Esophagus (tissue), 2 donors: ENCODE measurements at regions not wholly inside any gene's neighbourhood (a gene's known extent, or its start where the extent isn't known, plus 50 kb on each side); places are given as distances from the start of the nearest gene placed in this dataset.

Experiments
- H3K27ac ChIP-seq, 2 donors: one replicate each; pipeline ENCODE4 v1.5.1; 2013; ENCODE audit warnings: low read depth in 2 of 2, mild to moderate bottlenecking in 2 of 2, inconsistent platforms in 1 of 2, low read length in 1 of 2, moderate library complexity in 1 of 2
- H3K27me3 ChIP-seq, 2 donors: one replicate each; pipeline ENCODE4 v1.6.1; 2013; ENCODE audit warnings: low read length in 2 of 2, control low read depth in 1 of 2, mild to moderate bottlenecking in 1 of 2; ENCODE audit not compliant: insufficient read depth in 2 of 2, control insufficient read depth in 1 of 2
- H3K36me3 ChIP-seq, 2 donors: one replicate each; pipeline ENCODE4 v1.6.1; 2013; ENCODE audit warnings: low read length in 1 of 2; ENCODE audit not compliant: control insufficient read depth in 2 of 2, insufficient read depth in 2 of 2
- H3K4me1 ChIP-seq, 2 donors: one replicate each; pipeline ENCODE4 v1.6.1; 2013; ENCODE audit warnings: low read length in 1 of 2; ENCODE audit not compliant: control insufficient read depth in 2 of 2, insufficient read depth in 2 of 2
- H3K4me3 ChIP-seq, 2 donors: one replicate each; pipeline ENCODE4 v1.5.1; 2013; ENCODE audit warnings: low read length in 2 of 2, mild to moderate bottlenecking in 2 of 2, low read depth in 1 of 2, moderate library complexity in 1 of 2
- H3K9me3 ChIP-seq, 2 donors: one replicate each; pipeline ENCODE4 v1.6.1; 2013; ENCODE audit warnings: mild to moderate bottlenecking in 2 of 2, low read depth in 1 of 2, low read length in 1 of 2, moderate library complexity in 1 of 2; ENCODE audit not compliant: control insufficient read depth in 2 of 2, insufficient read depth in 1 of 2
- WGBS, 2 donors: extraction: QIAGEN DNeasy Blood & Tissue Kit; methylation state at CpG; one replicate each; pipeline ENCODE4 v1.1.7; 2013; 5-methylcytosine and 5-hydroxymethylcytosine counted together
- donor health status: healthy with polysubstance abuse.
- donor health status: Bipolar disorder and iron deficiency.

DNA sequence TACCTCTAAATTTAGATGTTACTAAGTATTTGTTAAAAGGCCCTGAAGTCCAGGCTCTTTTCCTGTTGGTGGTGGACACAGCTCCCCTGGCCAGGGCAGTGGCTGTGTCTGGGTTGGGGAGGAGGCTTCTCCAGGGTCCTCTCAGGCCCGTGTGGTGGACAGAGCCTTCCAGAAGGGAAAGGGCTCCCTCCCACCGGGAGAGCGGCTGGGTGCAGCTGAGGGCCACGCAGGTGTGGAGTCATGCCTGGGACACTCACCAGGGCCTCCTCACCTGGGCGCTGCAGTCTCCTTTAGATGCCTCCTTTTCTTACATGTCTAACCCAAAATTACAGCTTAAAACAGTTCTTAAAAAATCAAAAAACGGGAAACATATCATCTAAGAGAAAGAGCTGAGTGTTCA, 128.2 kb upstream of the TCERG1L start:
- Histone ChIP-seq H3K27me3 (peaks cover 0 to 9% of the 10 kb centered on the region in 2 donors), H3K4me1 (no peaks in the 10 kb centered on the region), H3K4me3 (no peak overlapping the region), H3K27ac (no peak overlapping the region), H3K36me3 (no peaks in the 10 kb centered on the region), H3K9me3 (no peaks in the 10 kb centered on the region)
- 76 to 80% methylated on average over 6 of the region's 6 CpGs for WGBS, 2 donors

DNA sequence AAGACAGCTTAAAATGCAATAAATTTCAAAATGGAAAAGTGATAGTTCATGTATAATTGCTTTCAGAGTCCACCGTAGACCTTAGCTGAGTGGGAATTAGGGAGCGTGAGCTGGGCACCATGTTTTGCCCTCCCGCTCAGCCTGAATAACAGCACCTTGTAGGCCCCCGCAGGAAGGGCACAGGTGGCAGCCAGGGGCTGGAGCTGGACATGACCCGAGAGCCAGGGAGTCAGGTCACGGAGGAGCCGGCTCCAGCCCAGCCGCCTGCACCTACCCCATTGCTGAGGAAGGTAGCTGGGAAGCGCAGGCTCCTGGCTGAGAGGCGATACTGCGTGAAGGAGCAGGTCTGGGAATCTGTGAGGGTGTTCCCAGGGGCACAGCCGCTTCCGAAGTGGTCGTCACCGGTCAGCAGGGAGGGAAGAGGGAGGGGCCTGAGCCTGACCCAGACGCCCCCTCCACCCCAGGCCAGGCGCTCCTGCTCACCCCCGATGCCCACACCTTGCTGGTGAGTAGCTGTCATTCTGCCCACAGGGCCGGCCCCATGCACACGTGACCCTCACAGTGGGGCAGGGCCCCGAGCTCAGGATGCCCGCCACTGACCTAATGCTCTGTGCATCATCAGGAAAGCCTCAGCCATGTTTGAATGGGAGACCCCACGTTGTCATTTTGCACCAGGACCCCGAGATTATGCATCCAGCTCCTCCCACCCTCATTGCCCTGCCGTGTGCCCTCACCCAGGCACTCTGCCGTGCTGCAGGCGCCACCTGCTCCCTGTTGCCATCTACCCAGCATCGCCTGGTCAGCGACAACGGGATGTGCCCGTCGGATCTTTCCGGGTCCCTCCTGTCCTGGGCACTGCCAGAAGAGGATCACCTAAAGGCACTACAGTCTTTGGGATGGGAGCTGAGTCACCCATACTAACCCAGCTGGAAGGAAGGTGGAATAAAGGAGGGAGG, 129.2 kb upstream of the TCERG1L start:
- WGBS, 2 donors = 76 to 77% methylated on average over 28 to 33 of the region's 33 CpGs
- Histone ChIP-seq H3K9me3 (no peaks in the 10 kb centered on the region), H3K4me3 (no peak overlapping the region), H3K27me3 (peaks cover 0 to 9% of the 10 kb centered on the region in 2 donors), H3K36me3 (no peaks in the 10 kb centered on the region), H3K27ac (no peak overlapping the region), H3K4me1 (no peaks in the 10 kb centered on the region)

DNA sequence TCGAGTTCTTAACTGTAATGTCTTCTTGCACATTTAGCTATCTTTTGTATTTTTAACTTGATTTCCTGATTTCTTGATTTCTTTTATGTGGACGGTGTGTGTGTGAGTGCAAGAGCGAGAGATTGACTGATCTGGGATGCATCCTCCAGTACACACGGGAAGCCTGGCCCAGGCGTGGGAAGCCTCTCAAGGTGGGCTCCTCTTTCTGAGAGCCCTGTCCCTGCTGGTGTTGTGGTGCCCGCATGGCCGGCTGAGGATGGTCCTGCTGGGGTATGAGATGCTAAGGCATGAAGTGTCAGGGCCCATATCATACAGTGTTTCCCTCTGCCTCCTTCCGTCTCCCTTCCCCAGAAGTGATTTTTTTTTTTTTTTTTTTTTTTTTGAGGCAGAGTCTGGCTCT, 130.8 kb upstream of the TCERG1L start:
- no peaks in the 10 kb centered on the region for H3K4me1 ChIP-seq
- no peaks in the 10 kb centered on the region for H3K9me3 ChIP-seq
- H3K4me3 ChIP-seq = no peak overlapping the region
- WGBS, 2 donors = 69 to 75% methylated on average over 8 of the region's 8 CpGs
- H3K27me3 ChIP-seq = peaks cover 0 to 9% of the 10 kb centered on the region in 2 donors
- H3K36me3 ChIP-seq = no peaks in the 10 kb centered on the region
- no peak overlapping the region for H3K27ac ChIP-seq

DNA sequence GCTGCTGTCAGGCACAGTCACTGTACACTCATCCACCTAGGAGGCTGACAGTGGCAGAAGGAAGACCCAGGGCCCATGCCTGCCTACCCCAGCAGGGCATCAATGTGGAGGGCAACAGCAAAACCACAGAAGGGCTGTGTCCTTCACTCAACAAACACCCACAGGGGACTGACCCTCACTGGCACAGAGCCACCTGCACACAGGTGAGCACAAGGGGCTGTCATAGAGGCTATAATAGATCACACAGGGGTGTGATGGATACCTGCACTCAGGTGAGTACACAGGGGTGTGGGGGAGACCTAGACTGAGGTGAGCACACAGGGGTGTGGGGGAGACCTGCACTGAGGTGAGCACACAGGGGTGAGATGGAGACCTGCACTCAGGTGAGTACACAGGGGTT, 132.8 kb upstream of the TCERG1L start:
- Histone ChIP-seq H3K4me1 (no peaks in the 10 kb centered on the region), H3K27ac (no peak overlapping the region), H3K9me3 (no peaks in the 10 kb centered on the region), H3K36me3 (no peaks in the 10 kb centered on the region), H3K27me3 (peaks cover 0 to 9% of the 10 kb centered on the region in 2 donors), H3K4me3 (no peak overlapping the region)

DNA sequence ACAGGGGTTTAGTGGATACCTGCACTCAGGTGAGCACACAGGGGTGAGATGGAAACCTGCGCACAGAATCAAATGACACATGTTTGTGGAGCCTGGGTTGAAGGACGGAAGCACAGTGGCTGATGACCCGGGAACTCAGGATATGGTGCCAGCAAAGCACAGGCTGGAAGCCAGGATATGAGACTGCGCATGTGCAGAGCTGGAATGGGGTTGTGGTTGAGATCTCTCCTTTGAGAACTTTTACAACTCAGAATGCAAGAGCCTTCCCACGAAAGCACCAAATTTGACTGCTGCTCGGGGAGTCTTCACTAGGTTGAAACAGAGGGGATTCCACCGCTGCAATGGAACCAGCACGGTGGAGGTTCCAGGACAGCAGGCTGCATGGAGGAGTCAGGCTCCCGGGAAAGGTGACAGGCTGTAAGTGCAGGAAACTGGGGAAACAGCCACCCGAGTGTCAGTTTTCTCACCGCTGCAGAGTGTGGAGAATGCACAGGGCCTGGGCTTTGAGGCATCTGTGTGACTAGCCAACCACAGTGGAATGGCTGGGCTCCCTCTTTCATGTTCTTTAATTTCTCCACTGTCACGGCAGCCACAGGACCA, 133.4 kb upstream of the TCERG1L start:
- Histone ChIP-seq H3K27ac (no peak overlapping the region), H3K4me3 (no peak overlapping the region), H3K36me3 (no peaks in the 10 kb centered on the region), H3K27me3 (peaks cover 0 to 9% of the 10 kb centered on the region in 2 donors), H3K4me1 (no peaks in the 10 kb centered on the region), H3K9me3 (no peaks in the 10 kb centered on the region)
- 55 to 59% methylated on average over 12 of the region's 12 CpGs for WGBS, 2 donors

DNA sequence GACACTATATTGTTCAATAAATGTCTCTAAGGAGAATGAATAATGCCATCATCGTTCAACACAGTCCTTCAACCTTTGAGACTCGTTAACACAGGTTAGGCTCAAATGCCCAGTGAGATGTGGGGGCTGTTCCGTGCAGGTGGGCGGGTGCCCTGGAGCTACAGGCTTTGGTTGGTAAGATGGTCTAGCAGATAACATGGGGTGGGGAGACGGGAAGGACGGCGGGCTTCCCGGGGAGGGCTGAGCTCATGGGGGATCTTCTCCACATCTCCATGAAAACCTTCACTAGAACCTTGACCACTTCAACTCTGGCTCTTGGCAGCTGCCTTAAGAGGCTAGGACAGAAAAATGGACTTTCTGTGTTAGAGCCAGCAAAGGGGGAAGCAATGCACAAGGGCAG, 134.1 kb upstream of the TCERG1L start:
- WGBS, 2 donors = 87 to 89% methylated on average over 8 of the region's 8 CpGs
- no peaks in the 10 kb centered on the region for H3K4me1 ChIP-seq
- no peak overlapping the region for H3K27ac ChIP-seq
- H3K4me3 ChIP-seq = no peak overlapping the region
- peaks cover 0 to 9% of the 10 kb centered on the region in 2 donors for H3K27me3 ChIP-seq
- no peaks in the 10 kb centered on the region for H3K9me3 ChIP-seq
- no peaks in the 10 kb centered on the region for H3K36me3 ChIP-seq

GRCh38 chr10:131446171-131446570, 134.7 kb upstream of the TCERG1L start:
- no peak overlapping the region for H3K27ac ChIP-seq
- H3K4me3 ChIP-seq = no peak overlapping the region
- 69 to 75% methylated on average over 12 of the region's 12 CpGs for WGBS, 2 donors
- peaks cover 0 to 5% of the 10 kb centered on the region in 2 donors for H3K27me3 ChIP-seq
- no peaks in the 10 kb centered on the region for H3K4me1 ChIP-seq
- no peaks in the 10 kb centered on the region for H3K36me3 ChIP-seq
- no peaks in the 10 kb centered on the region for H3K9me3 ChIP-seq

- Histone ChIP-seq H3K9me3 (no peaks in the 10 kb centered on the region), H3K27me3 (peaks cover 0 to 12% of the 10 kb centered on the region in 2 donors), H3K4me1 (peaks cover 0 to 2% of the 10 kb centered on the region in 2 donors), H3K36me3 (no peaks in the 10 kb centered on the region), H3K27ac (no peak overlapping the region), H3K4me3 (no peak overlapping the region)
- 88 to 89% methylated on average over 13 of the region's 13 CpGs for whole genome bisulfite sequencing, 2 donors
These were observed 136.7 kb upstream of the TCERG1L start for GRCh38 chr10:131448171-131448570.

DNA sequence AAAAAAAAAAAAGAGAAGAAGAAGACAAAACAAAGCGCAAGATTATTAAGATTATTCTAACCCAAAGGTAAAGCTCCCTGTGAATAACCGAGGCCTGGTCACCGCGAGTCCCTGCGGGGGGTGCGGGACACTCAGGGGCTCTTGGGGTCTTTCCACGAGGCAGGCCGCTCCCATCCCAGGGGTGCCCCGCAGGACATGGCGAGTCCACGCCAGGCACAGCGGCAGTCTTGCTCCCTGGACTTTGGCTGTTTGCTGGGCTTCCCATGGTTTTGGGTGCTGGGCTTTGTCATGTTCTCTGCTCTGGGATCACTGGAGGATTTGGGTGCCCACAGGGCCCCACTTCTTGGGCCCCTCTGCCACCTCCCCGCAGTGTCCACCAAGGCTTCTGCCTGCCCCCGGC, 137.4 kb upstream of the TCERG1L start:
- Histone ChIP-seq H3K27ac (no peak overlapping the region), H3K36me3 (no peaks in the 10 kb centered on the region), H3K4me3 (no peak overlapping the region), H3K4me1 (peaks cover 0 to 7% of the 10 kb centered on the region in 2 donors), H3K27me3 (peaks cover 0 to 12% of the 10 kb centered on the region in 2 donors), H3K9me3 (no peaks in the 10 kb centered on the region)
- WGBS, 2 donors = 92 to 93% methylated on average over 14 of the region's 14 CpGs
